ENCODE measurements at regions not wholly inside any gene's neighbourhood (a gene's known extent, or its start where the extent isn't known, plus 50 kb on each side); places are given as distances from the start of the nearest gene placed in this dataset.

GRCh38 chr1:209123601-209124000 lies 459.9 kb upstream of the CAMK1G start:
- no peak for TF ChIP-seq CTCF (IDR thresholded peaks at IDR 0.05; ENCODE audit: borderline replicate concordance, extremely low read depth, low read length, poor library complexity, severe bottlenecking)
- no peak for TF ChIP-seq EZH2 (IDR thresholded peaks at IDR 0.05; ENCODE audit: borderline replicate concordance, low read depth, low read length, severe bottlenecking)

Measured in DND-41 (cell line).